T-cell (primary cell): ENCODE measurements at regions not wholly inside any gene's neighbourhood (a gene's known extent, or its start where the extent isn't known, plus 50 kb on each side); places are given as distances from the start of the nearest gene placed in this dataset.
A peak's percentile ranks its signal among the peaks of the same experiment; 100 is the strongest.

ENCODE experiments used
- ATAC-seq, 4 experiments: fragments of 200-7000 bp in 3 of 4; fragments of 150-1000 bp in 1 of 4; cut with Tn5 transposase; replicated peaks in 1 of 4; 1 replicate in 3 of 4; 2 replicates in 1 of 4; pipeline ENCODE4 v1.10.0; 2021; ENCODE audit warnings: moderate library complexity in 3 of 4, mild to moderate bottlenecking in 2 of 4, moderate number of reproducible peaks in 1 of 4
- CTCF ChIA-PET, 2 donors: fragments of 300-600 bp; sonication (Branson Sonifier 250); formaldehyde crosslinking; loops; one replicate each; lab custom pipeline; 2022; ENCODE audit warnings: antibody characterized with exemption in 2 of 2; lab: Charles Lee
- POLR2A ChIA-PET, 2 donors: fragments of 300-600 bp; sonication (Branson Sonifier 250); formaldehyde crosslinking; loops; one replicate each; lab custom pipeline; 2022; ENCODE audit warnings: antibody characterized with exemption in 2 of 2; lab: Charles Lee
- DNase-seq, 35 experiments: peaks; one replicate each; pipeline versions ENCODE4 v3.0.0 to v3.0.0-alpha.2; 2013 to 2023
- H3K27ac ChIP-seq: one replicate; pipeline ENCODE4 v1.5.1; 2013; ENCODE audit warnings: low read length
- H3K27me3 ChIP-seq, 2 experiments: replicated peaks in 1 of 2; 1 replicate in 1 of 2; 2 replicates in 1 of 2; pipeline versions ENCODE4 v1.6.1 to v1.7.0; 2013; ENCODE audit warnings: low read length in 1 of 2, mixed read lengths in 1 of 2; ENCODE audit not compliant: control insufficient read depth in 2 of 2, insufficient read depth in 2 of 2; ENCODE audit errors: extremely low read depth in 1 of 2
- H3K36me3 ChIP-seq, 2 donors: 1 replicate in 1 of 2; 2 replicates in 1 of 2; pipeline versions ENCODE4 v1.6.1 to v1.7.0; 2013; ENCODE audit warnings: low read length in 1 of 2; ENCODE audit not compliant: control insufficient read depth in 2 of 2, insufficient read depth in 1 of 2; ENCODE audit errors: extremely low read depth in 1 of 2
- H3K4me1 ChIP-seq, 2 experiments: 1 replicate in 1 of 2; 2 replicates in 1 of 2; pipeline versions ENCODE4 v1.6.1 to v1.7.0; 2013; ENCODE audit warnings: low read length in 2 of 2, mixed read lengths in 1 of 2; ENCODE audit not compliant: insufficient read depth in 2 of 2, control insufficient read depth in 1 of 2; ENCODE audit errors: extremely low read depth in 1 of 2
- H3K4me3 ChIP-seq, 2 donors: 1 replicate in 1 of 2; 2 replicates in 1 of 2; pipeline versions ENCODE4 v1.5.1 to v1.7.0; 2013; ENCODE audit warnings: mild to moderate bottlenecking in 2 of 2, low read length in 1 of 2, moderate library complexity in 1 of 2; ENCODE audit not compliant: control insufficient read depth in 1 of 2; ENCODE audit errors: extremely low read depth in 1 of 2
- H3K9me3 ChIP-seq: 2 replicates; pipeline ENCODE4 v1.7.0; 2013
- H3K27ac Mint-ChIP-seq, 2 donors: one replicate each; pipeline ENCODE4 v1.8.0; 2020 to 2021; ENCODE audit warnings: mild to moderate bottlenecking in 2 of 2, mixed read lengths in 2 of 2
- H3K27me3 Mint-ChIP-seq, 2 donors: one replicate each; pipeline ENCODE4 v1.8.0; 2021 to 2022; ENCODE audit warnings: mixed read lengths in 2 of 2
- H3K36me3 Mint-ChIP-seq: one replicate; pipeline ENCODE4 v1.8.0; 2021; ENCODE audit warnings: mixed read lengths
- H3K4me1 Mint-ChIP-seq, 3 donors: one replicate each; pipeline ENCODE4 v1.8.0; 2020 to 2022; ENCODE audit warnings: mixed read lengths in 3 of 3, mild to moderate bottlenecking in 1 of 3
- H3K4me3 Mint-ChIP-seq, 3 donors: one replicate each; pipeline ENCODE4 v1.8.0; 2020 to 2022; ENCODE audit warnings: mild to moderate bottlenecking in 3 of 3, mixed read lengths in 3 of 3, moderate library complexity in 3 of 3
- H3K9me3 Mint-ChIP-seq, 3 donors: one replicate each; pipeline ENCODE4 v1.8.0; 2020 to 2022; ENCODE audit warnings: mixed read lengths in 3 of 3
- WGBS: methylation state at CpG from one replicate; pipeline ENCODE4 v1.1.5; 2013; ENCODE audit warnings: missing lambda C conversion rate; ENCODE audit not compliant: insufficient coverage; 5-methylcytosine and 5-hydroxymethylcytosine counted together

DNA sequence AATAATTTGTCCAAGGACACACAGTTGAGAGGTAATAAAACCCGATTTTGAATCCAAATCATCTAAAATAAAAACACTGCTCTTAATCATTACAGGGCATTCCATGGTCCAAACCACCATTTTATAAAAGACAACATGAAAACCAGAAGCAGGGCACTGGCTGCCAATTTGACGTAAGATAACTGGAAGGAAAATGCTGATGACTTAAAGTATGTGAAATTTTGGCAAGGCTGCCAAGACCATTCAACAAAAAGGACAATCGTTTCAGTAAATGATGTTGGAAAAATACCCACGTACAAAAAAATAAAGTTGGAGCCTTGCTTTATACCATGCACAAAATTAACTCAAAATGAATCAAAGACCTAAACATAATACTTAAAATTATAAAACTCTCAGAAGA, 344.4 kb downstream of the RAPGEF2 start:
- WGBS, result no CpG with 5 or more reads among the region's 4 CpGs
- no peak overlapping the region for H3K4me3 ChIP-seq
- Mint-ChIP-seq H3K27ac (no peak overlapping the region), H3K9me3 (no peaks in the 10 kb centered on the region), H3K27me3 (peaks cover 7 to 23% of the 10 kb centered on the region in 2 donors), H3K36me3 (no peaks in the 10 kb centered on the region), H3K4me3 (no peak overlapping the region), H3K4me1 (no peaks in the 10 kb centered on the region)
- peaks cover 0 to 3% of the 10 kb centered on the region in 2 experiments for H3K27me3 ChIP-seq
- H3K36me3 ChIP-seq, result no peaks in the 10 kb centered on the region
- ChIA-PET POLR2A (no interaction called here), CTCF (no interaction called here)
- DNase-seq (no peak), ATAC-seq (no peak)
- no peaks in the 10 kb centered on the region for H3K9me3 ChIP-seq
- no peaks in the 10 kb centered on the region for H3K4me1 ChIP-seq
- H3K27ac ChIP-seq, result no peak overlapping the region

- peaks cover 0 to 3% (median 3%) of the 10 kb centered on the region in 3 donors for H3K4me1 Mint-ChIP-seq
- ChIA-PET POLR2A (no interaction called here), CTCF (no interaction called here)
- H3K27me3 Mint-ChIP-seq, result peaks cover 7 to 15% of the 10 kb centered on the region in 2 donors
- Histone ChIP-seq H3K4me3 (no peak overlapping the region), H3K27me3 (peaks cover 0 to 3% of the 10 kb centered on the region in 2 experiments), H3K27ac (no peak overlapping the region), H3K4me1 (no peaks in the 10 kb centered on the region), H3K9me3 (no peaks in the 10 kb centered on the region), H3K36me3 (no peaks in the 10 kb centered on the region)
- WGBS, result no CpG with 5 or more reads among the region's 2 CpGs
- H3K36me3 Mint-ChIP-seq, result no peaks in the 10 kb centered on the region
- H3K4me3 Mint-ChIP-seq, result no peak overlapping the region
- no peak for DNase-seq
- no peaks in the 10 kb centered on the region for H3K9me3 Mint-ChIP-seq
- no peak overlapping the region for H3K27ac Mint-ChIP-seq
- ATAC-seq, result no peak
These were observed 348.1 kb downstream of the RAPGEF2 start for GRCh38 chr4:159451006-159451405.

GRCh38 chr4:159455675-159456237, 352.9 kb downstream of the RAPGEF2 start:
- no peak overlapping the region for H3K4me3 ChIP-seq
- peak in 1 of 35 experiments; percentile 8 for DNase-seq
- ChIA-PET POLR2A (no interaction called here), CTCF (no interaction called here)
- Mint-ChIP-seq H3K27ac (no peak overlapping the region), H3K36me3 (no peaks in the 10 kb centered on the region), H3K4me3 (no peak overlapping the region), H3K27me3 (peaks cover 0 to 9% of the 10 kb centered on the region in 2 donors), H3K4me1 (peaks cover 0 to 3% (median 3%) of the 10 kb centered on the region in 3 donors), H3K9me3 (no peaks in the 10 kb centered on the region)
- no peaks in the 10 kb centered on the region for H3K36me3 ChIP-seq
- no peaks in the 10 kb centered on the region for H3K27me3 ChIP-seq
- no CpG with 5 or more reads among the region's 3 CpGs for WGBS
- H3K9me3 ChIP-seq, result no peaks in the 10 kb centered on the region
- ATAC-seq, result no peak
- no peak overlapping the region for H3K27ac ChIP-seq
- no peaks in the 10 kb centered on the region for H3K4me1 ChIP-seq

DNA sequence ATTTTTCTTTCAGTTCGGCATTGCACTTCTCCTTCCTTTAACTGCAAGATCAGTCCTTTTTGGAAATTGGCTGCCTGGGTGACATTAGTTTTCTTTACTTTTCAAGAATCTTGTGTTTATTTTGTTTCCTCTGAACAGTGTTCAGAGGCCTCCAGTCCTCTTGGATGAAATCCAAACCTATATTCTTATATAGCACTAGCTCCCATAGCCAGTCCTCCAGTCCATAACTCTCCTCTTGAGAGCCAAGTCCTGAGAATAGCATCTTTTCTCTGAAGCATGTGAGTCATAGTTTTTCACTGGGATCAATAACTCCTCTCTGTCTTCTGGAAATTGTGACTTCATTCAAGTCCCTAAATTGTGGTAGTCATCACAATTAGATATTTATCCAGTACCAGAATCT, 357.5 kb downstream of the RAPGEF2 start:
- Mint-ChIP-seq H3K4me1 (peaks cover 0 to 3% (median 3%) of the 10 kb centered on the region in 3 donors), H3K4me3 (no peak overlapping the region), H3K36me3 (no peaks in the 10 kb centered on the region), H3K9me3 (peaks cover 3 to 18% (median 18%) of the 10 kb centered on the region in 3 donors), H3K27ac (no peak overlapping the region), H3K27me3 (no peaks in the 10 kb centered on the region)
- H3K9me3 ChIP-seq, result no peaks in the 10 kb centered on the region
- H3K36me3 ChIP-seq, result no peaks in the 10 kb centered on the region
- no CpG with 5 or more reads among the region's 1 CpG for WGBS
- POLR2A ChIA-PET, result interaction anchor here in 1 of 2 donors (0.6 kb wide), 1 partner anchor 34 kb away, joined by 3 read pairs; no protein-coding TSS in a partner anchor
- H3K4me1 ChIP-seq, result no peaks in the 10 kb centered on the region
- H3K27me3 ChIP-seq, result no peaks in the 10 kb centered on the region
- no peak overlapping the region for H3K27ac ChIP-seq
- ATAC-seq, result no peak
- no peak overlapping the region for H3K4me3 ChIP-seq
- CTCF ChIA-PET, result no interaction called here
- DNase-seq, result no peak

GRCh38 chr4:159463235-159463634, 360.4 kb downstream of the RAPGEF2 start:
- no peaks in the 10 kb centered on the region for H3K4me1 ChIP-seq
- no peaks in the 10 kb centered on the region for H3K27me3 ChIP-seq
- H3K27ac ChIP-seq, result no peak overlapping the region
- Mint-ChIP-seq H3K27ac (no peak overlapping the region), H3K27me3 (peaks cover 0 to 5% of the 10 kb centered on the region in 2 donors), H3K4me1 (no peaks in the 10 kb centered on the region), H3K9me3 (peaks cover 3 to 18% (median 18%) of the 10 kb centered on the region in 3 donors), H3K36me3 (no peaks in the 10 kb centered on the region), H3K4me3 (no peak overlapping the region)
- ChIA-PET CTCF (no interaction called here), POLR2A (no interaction called here)
- ATAC-seq, result no peak
- DNase-seq, result no peak
- H3K9me3 ChIP-seq, result no peaks in the 10 kb centered on the region
- no peak overlapping the region for H3K4me3 ChIP-seq
- no CpG with 5 or more reads among the region's 2 CpGs for WGBS
- H3K36me3 ChIP-seq, result no peaks in the 10 kb centered on the region

DNA sequence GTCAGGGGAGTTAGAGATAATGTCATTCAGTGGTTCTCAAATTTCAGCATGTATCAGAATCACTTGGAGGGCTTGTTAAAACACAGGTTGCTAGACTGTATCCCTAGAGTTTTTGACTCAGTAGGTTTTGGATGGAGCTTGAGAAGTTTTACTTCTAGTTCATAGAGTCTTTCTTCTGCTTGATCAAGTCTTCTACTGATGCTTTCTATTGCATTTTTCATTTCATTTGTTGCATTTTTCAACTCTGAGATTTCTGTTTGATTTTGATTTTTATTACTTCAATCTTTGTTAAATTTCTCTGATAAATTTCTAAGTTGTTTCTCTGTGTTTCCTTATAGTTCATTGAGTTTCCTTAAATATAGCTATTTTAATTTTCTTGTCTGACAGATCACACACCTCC, 361.4 kb downstream of the RAPGEF2 start:
- CTCF ChIA-PET, result interaction anchor here in 1 of 2 donors (0.5 kb wide), 1 partner anchor 128 kb away, joined by 10 read pairs; no protein-coding TSS in a partner anchor

More for the DNA sequence above, 361.4 kb downstream of the RAPGEF2 start:
- POLR2A ChIA-PET, result no interaction called here
- H3K4me1 Mint-ChIP-seq, result no peaks in the 10 kb centered on the region
- DNase-seq, result no peak
- no peaks in the 10 kb centered on the region for H3K36me3 Mint-ChIP-seq
- Histone ChIP-seq H3K27me3 (no peaks in the 10 kb centered on the region), H3K9me3 (no peaks in the 10 kb centered on the region), H3K27ac (no peak overlapping the region), H3K4me3 (no peak overlapping the region), H3K36me3 (no peaks in the 10 kb centered on the region), H3K4me1 (no peaks in the 10 kb centered on the region)
- peaks cover 0 to 10% of the 10 kb centered on the region in 2 donors for H3K27me3 Mint-ChIP-seq
- peaks cover 6 to 18% (median 18%) of the 10 kb centered on the region in 3 donors for H3K9me3 Mint-ChIP-seq
- no peak overlapping the region for H3K27ac Mint-ChIP-seq
- no peak overlapping the region for H3K4me3 Mint-ChIP-seq
- ATAC-seq, result no peak
